PC-3 (cell line): ENCODE measurements at regions not wholly inside any gene's neighbourhood (a gene's known extent, or its start where the extent isn't known, plus 50 kb on each side); places are given as distances from the start of the nearest gene placed in this dataset.

Experiments
- CTCF ChIP-seq: fragments of 300-600 bp; sonication (generic); conservative IDR thresholded peaks from 2 replicates; pipeline ENCODE4 v1.5.1; 2017; ENCODE audit warnings: antibody characterized with exemption, low read depth, mild to moderate bottlenecking, low read length
- EZH2 ChIP-seq: fragments of 300-600 bp; sonication (generic); IDR thresholded peaks from one replicate; pipeline ENCODE4 v1.6.1; 2017; ENCODE audit warnings: antibody characterized with exemption, mild to moderate bottlenecking, low read length; ENCODE audit not compliant: unreplicated experiment

GRCh38 chr16:63578791-63579190, 1542.6 kb upstream of the CDH8 start:
- no peak for TF ChIP-seq CTCF
- TF ChIP-seq EZH2: no peak
